Neural cell (in vitro differentiated cells): ENCODE measurements at regions not wholly inside any gene's neighbourhood (a gene's known extent, or its start where the extent isn't known, plus 50 kb on each side); places are given as distances from the start of the nearest gene placed in this dataset.

Source experiments
- H2AFZ ChIP-seq: fragments of 200-600, 300-800 bp; sonication (generic), shearing (Covaris generic); 2 replicates; pipeline ENCODE4 v1.6.0; 2014; ENCODE audit warnings: low read depth, mild to moderate bottlenecking, antibody characterized with exemption, low read length, moderate library complexity
- H3F3A ChIP-seq: fragments of 200-600 bp; shearing (Covaris generic); 2 replicates; pipeline ENCODE4 v1.6.1; 2016; ENCODE audit warnings: mild to moderate bottlenecking, moderate library complexity, mixed read lengths, antibody characterized with exemption, low read length; ENCODE audit not compliant: insufficient read depth, poor library complexity, severe bottlenecking
- H3K27ac ChIP-seq: fragments of 200-600, 300-800 bp; sonication (generic), shearing (Covaris generic); 2 replicates; pipeline ENCODE4 v1.5.1; 2014; ENCODE audit warnings: mild to moderate bottlenecking, low read length, moderate library complexity
- H3K27me3 ChIP-seq: fragments of 300-800, 200-600 bp; sonication (generic), shearing (Covaris generic); 2 replicates; pipeline ENCODE4 v1.6.0; 2014; ENCODE audit warnings: mild to moderate bottlenecking, low read depth, low read length, moderate library complexity; ENCODE audit not compliant: insufficient read depth
- H3K36me3 ChIP-seq: fragments of 300-800, 200-600 bp; sonication (generic), shearing (Covaris generic); 2 replicates; pipeline ENCODE4 v1.5.1; 2014; ENCODE audit warnings: mild to moderate bottlenecking, antibody characterized with exemption, low read length, moderate library complexity; ENCODE audit not compliant: insufficient read depth
- H3K4me2 ChIP-seq: fragments of 300-800, 200-600 bp; sonication (generic), shearing (Covaris generic); 2 replicates; pipeline ENCODE4 v1.6.0; 2014; ENCODE audit warnings: mild to moderate bottlenecking, low read length
- H3K4me3 ChIP-seq: fragments of 300-800, 200-600 bp; sonication (generic), shearing (Covaris generic); 2 replicates; pipeline ENCODE4 v1.5.1; 2014; ENCODE audit warnings: mild to moderate bottlenecking, low read length, moderate library complexity
- H3K79me2 ChIP-seq: fragments of 200-600 bp; shearing (Covaris generic); replicated peaks from 2 replicates; pipeline ENCODE4 v1.6.0; 2014; ENCODE audit warnings: mild to moderate bottlenecking, low read length, moderate library complexity; ENCODE audit not compliant: insufficient read depth
- H3K9ac ChIP-seq: fragments of 300-800, 200-600 bp; sonication (generic), shearing (Covaris generic); 2 replicates; pipeline ENCODE4 v1.6.1; 2016; ENCODE audit warnings: mild to moderate bottlenecking, low read length, mixed read lengths
- H3K9me2 ChIP-seq: fragments of 200-600 bp; shearing (Covaris generic); 2 replicates; pipeline ENCODE4 v1.6.1; 2016; ENCODE audit warnings: mild to moderate bottlenecking, low read length, mixed read lengths; ENCODE audit not compliant: insufficient read depth
- H3K9me3 ChIP-seq: fragments of 200-600, 300-800 bp; sonication (generic), shearing (Covaris generic); 2 replicates; pipeline ENCODE4 v1.6.1; 2016; ENCODE audit warnings: mild to moderate bottlenecking, mixed run types, low read length, moderate library complexity, mixed read lengths
- H4K20me1 ChIP-seq: fragments of 200-600 bp; shearing (Covaris generic); 2 replicates; pipeline ENCODE4 v1.6.1; 2016; ENCODE audit warnings: mild to moderate bottlenecking, mixed run types; ENCODE audit not compliant: insufficient read depth
- CTCF ChIP-seq: fragments of 450-650 bp; IDR thresholded peaks from 2 replicates; pipeline ENCODE4 v1.5.1; 2014; ENCODE audit warnings: antibody characterized with exemption, mild to moderate bottlenecking, moderate library complexity; ENCODE audit not compliant: poor library complexity, severe bottlenecking
- EP300 ChIP-seq: fragments of 450-650 bp; conservative IDR thresholded peaks from 2 replicates; pipeline ENCODE4 v1.6.1; 2014; ENCODE audit warnings: antibody characterized with exemption, mild to moderate bottlenecking, moderate library complexity; ENCODE audit not compliant: poor library complexity, severe bottlenecking
- EZH2 ChIP-seq: fragments of 200-600, 300-800 bp; shearing (Covaris generic), sonication (generic); IDR thresholded peaks from 2 replicates; pipeline ENCODE4 v1.6.1; 2014; ENCODE audit warnings: antibody characterized with exemption, low read length, borderline replicate concordance, mild to moderate bottlenecking; ENCODE audit not compliant: insufficient read depth, poor library complexity, severe bottlenecking
- MXI1 ChIP-seq: fragments of 450-650 bp; conservative IDR thresholded peaks from 2 replicates; pipeline ENCODE4 v1.6.1; 2014; ENCODE audit warnings: antibody characterized with exemption, mild to moderate bottlenecking; ENCODE audit not compliant: poor library complexity, severe bottlenecking
- POLR2AphosphoS5 ChIP-seq: IDR thresholded peaks from 2 replicates; pipeline ENCODE4 v1.6.1; 2012
- RAD21 ChIP-seq: fragments of 450-650 bp; conservative IDR thresholded peaks from 2 replicates; pipeline ENCODE4 v1.6.1; 2014; ENCODE audit warnings: antibody characterized with exemption, mild to moderate bottlenecking, moderate library complexity
- SMC3 ChIP-seq: fragments of 450-650 bp; conservative IDR thresholded peaks from 2 replicates; pipeline ENCODE4 v1.6.1; 2014; ENCODE audit warnings: antibody characterized with exemption, mild to moderate bottlenecking, moderate library complexity; ENCODE audit not compliant: poor library complexity
- TAF1 ChIP-seq: IDR thresholded peaks from 2 replicates; pipeline ENCODE4 v1.6.1; 2012; ENCODE audit warnings: low read depth
- TF ChIP-seq, protein P1 (sequence below): IDR thresholded peaks from 2 replicates; pipeline ENCODE4 v1.6.1; 2012; ENCODE audit warnings: borderline replicate concordance

DNA sequence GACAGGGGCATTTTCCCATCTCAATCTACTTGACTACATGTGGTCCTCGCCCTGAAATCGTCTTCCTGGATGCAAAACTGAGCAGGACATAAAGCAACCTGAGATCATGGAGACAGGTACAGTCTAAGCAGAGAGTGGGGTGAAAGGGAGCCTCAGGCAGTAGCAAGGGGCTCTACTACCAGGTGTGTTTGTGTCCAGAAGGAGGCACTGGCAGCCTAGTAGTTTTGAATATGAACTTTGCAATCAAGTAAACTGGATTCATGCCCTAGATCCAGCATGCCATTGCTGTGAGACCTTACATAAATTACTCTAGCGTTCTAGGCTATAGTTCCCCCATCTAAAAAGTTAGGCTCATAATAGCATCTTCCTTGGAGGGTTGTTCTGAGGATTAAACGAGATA, 147.4 kb downstream of the TXNL1 start:
- no peaks in the 10 kb centered on the region for H3K79me2 ChIP-seq
- H3K9me3 ChIP-seq: no peaks in the 10 kb centered on the region
- H3K27ac ChIP-seq: no peak overlapping the region
- no peaks in the 10 kb centered on the region for H3K36me3 ChIP-seq
- no peak overlapping the region for H2AFZ ChIP-seq
- no peaks in the 10 kb centered on the region for H3K9me2 ChIP-seq
- no peak overlapping the region for H3K4me3 ChIP-seq
- no peaks in the 10 kb centered on the region for H3K27me3 ChIP-seq
- no peaks in the 10 kb centered on the region for H4K20me1 ChIP-seq
- TF ChIP-seq, protein P1, sequence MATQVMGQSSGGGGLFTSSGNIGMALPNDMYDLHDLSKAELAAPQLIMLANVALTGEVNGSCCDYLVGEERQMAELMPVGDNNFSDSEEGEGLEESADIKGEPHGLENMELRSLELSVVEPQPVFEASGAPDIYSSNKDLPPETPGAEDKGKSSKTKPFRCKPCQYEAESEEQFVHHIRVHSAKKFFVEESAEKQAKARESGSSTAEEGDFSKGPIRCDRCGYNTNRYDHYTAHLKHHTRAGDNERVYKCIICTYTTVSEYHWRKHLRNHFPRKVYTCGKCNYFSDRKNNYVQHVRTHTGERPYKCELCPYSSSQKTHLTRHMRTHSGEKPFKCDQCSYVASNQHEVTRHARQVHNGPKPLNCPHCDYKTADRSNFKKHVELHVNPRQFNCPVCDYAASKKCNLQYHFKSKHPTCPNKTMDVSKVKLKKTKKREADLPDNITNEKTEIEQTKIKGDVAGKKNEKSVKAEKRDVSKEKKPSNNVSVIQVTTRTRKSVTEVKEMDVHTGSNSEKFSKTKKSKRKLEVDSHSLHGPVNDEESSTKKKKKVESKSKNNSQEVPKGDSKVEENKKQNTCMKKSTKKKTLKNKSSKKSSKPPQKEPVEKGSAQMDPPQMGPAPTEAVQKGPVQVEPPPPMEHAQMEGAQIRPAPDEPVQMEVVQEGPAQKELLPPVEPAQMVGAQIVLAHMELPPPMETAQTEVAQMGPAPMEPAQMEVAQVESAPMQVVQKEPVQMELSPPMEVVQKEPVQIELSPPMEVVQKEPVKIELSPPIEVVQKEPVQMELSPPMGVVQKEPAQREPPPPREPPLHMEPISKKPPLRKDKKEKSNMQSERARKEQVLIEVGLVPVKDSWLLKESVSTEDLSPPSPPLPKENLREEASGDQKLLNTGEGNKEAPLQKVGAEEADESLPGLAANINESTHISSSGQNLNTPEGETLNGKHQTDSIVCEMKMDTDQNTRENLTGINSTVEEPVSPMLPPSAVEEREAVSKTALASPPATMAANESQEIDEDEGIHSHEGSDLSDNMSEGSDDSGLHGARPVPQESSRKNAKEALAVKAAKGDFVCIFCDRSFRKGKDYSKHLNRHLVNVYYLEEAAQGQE: no peak
- TF ChIP-seq MXI1: no peak
- no peak for TF ChIP-seq SMC3
- TF ChIP-seq EZH2: no peak
- TF ChIP-seq RAD21: no peak
- no peak for TF ChIP-seq EP300
- no peak for TF ChIP-seq POLR2AphosphoS5
- no peak for TF ChIP-seq CTCF
- no peak for TF ChIP-seq TAF1
- H3K4me2 ChIP-seq: no peak overlapping the region
- no peak overlapping the region for H3K9ac ChIP-seq
- no peaks in the 10 kb centered on the region for H3F3A ChIP-seq

DNA sequence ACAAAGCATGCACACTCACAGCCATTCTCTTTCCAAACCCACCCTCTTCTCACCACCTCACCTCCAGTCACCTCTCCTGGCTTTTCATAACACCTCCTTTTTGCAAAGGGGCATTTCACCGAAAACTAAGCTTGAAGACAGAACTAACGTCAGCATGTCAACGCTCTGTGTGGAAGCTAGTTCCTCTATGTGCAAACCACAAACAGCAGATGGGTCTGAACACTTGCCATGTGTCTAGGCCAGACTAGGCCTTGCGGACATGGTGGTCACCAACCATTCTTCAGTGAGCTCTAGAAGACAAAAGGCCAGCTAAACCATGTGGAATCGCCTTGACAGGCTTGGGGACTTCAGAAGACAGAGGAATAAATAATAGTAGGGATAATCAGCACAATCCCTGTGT, 148.5 kb downstream of the TXNL1 start:
- Histone ChIP-seq H3K27ac (no peak overlapping the region), H3K9me3 (no peaks in the 10 kb centered on the region), H4K20me1 (no peaks in the 10 kb centered on the region), H3K4me2 (no peak overlapping the region), H3F3A (no peaks in the 10 kb centered on the region), H3K9ac (no peak overlapping the region), H3K4me3 (no peak overlapping the region), H3K36me3 (no peaks in the 10 kb centered on the region), H2AFZ (no peak overlapping the region), H3K79me2 (no peaks in the 10 kb centered on the region), H3K9me2 (no peaks in the 10 kb centered on the region), H3K27me3 (no peaks in the 10 kb centered on the region)
- TF ChIP-seq EP300: no peak
- TF ChIP-seq POLR2AphosphoS5: no peak
- TF ChIP-seq, protein P1: no peak
- TF ChIP-seq MXI1: no peak
- TF ChIP-seq RAD21: no peak
- TF ChIP-seq CTCF: no peak
- TF ChIP-seq EZH2: no peak
- TF ChIP-seq TAF1: no peak
- TF ChIP-seq SMC3: no peak
